A673 (cell line): ENCODE measurements at regions not wholly inside any gene's neighbourhood (a gene's known extent, or its start where the extent isn't known, plus 50 kb on each side); places are given as distances from the start of the nearest gene placed in this dataset.

Experiments
- BruUV-seq: library from RNA; stranded (reverse); fragments of 400-500 nt; replicated peaks from 2 replicates; lab custom pipeline; 2021; lab: Mats Ljungman, UMichigan
- CTCF ChIA-PET: fragments of 300-600 bp; sonication (Branson Sonifier 250); formaldehyde crosslinking; loops from one replicate; lab custom pipeline; 2022; ENCODE audit warnings: antibody characterized with exemption; lab: Charles Lee
- POLR2A ChIA-PET: fragments of 300-600 bp; sonication (Branson Sonifier 250); formaldehyde crosslinking; loops from one replicate; lab custom pipeline; 2022; ENCODE audit warnings: antibody characterized with exemption; ENCODE audit not compliant: low non-redundant PET; lab: Charles Lee
- DNase-seq: peaks from one replicate; pipeline ENCODE4 v3.0.0-alpha.2; 2015; ENCODE audit warnings: low spot score
- H3K27ac ChIP-seq: fragments of 200-600 bp; sonication (generic); 2 replicates; pipeline ENCODE4 v1.5.1; 2016; ENCODE audit warnings: mixed run types, low read depth, mild to moderate bottlenecking, mixed read lengths, antibody characterized with exemption, low read length; ENCODE audit not compliant: poor library complexity, severe bottlenecking
- H3K27me3 ChIP-seq: fragments of 200-600 bp; sonication (generic); replicated peaks from 2 replicates; pipeline ENCODE4 v1.6.1; 2017; ENCODE audit warnings: mixed run types, low read depth, mild to moderate bottlenecking, mixed read lengths, antibody characterized with exemption, low read length; ENCODE audit not compliant: insufficient read depth, poor library complexity
- H3K36me3 ChIP-seq: fragments of 200-600 bp; sonication (generic); 2 replicates; pipeline ENCODE4 v1.6.1; 2016; ENCODE audit warnings: mixed run types, mild to moderate bottlenecking, mixed read lengths, antibody characterized with exemption, low read length; ENCODE audit not compliant: insufficient read depth, poor library complexity, severe bottlenecking
- H3K4me1 ChIP-seq: fragments of 200-600 bp; sonication (generic); 2 replicates; pipeline ENCODE4 v1.6.1; 2017; ENCODE audit warnings: mixed run types, mild to moderate bottlenecking, mixed read lengths, antibody characterized with exemption, low read length; ENCODE audit not compliant: insufficient read depth, poor library complexity, severe bottlenecking
- H3K4me3 ChIP-seq: fragments of 200-600 bp; sonication (generic); 2 replicates; pipeline ENCODE4 v1.5.1; 2016; ENCODE audit warnings: low read depth, mixed run types, mild to moderate bottlenecking, mixed read lengths, low read length; ENCODE audit not compliant: poor library complexity, severe bottlenecking
- H3K9me3 ChIP-seq: fragments of 200-600 bp; sonication (generic); 2 replicates; pipeline ENCODE4 v1.6.1; 2016; ENCODE audit warnings: mixed run types, low read depth, mild to moderate bottlenecking, mixed read lengths, antibody characterized with exemption, low read length; ENCODE audit not compliant: poor library complexity, severe bottlenecking
- EZH2 ChIP-seq: fragments of 200-600 bp; sonication (generic); IDR thresholded peaks from 2 replicates; pipeline ENCODE4 v1.6.1; 2017; ENCODE audit warnings: borderline replicate concordance, low read depth, mild to moderate bottlenecking, mixed read lengths, antibody characterized with exemption, low read length; ENCODE audit not compliant: poor library complexity, severe bottlenecking
- intact Hi-C: fragments of 100-400 bp; cut with micrococcal nuclease; formaldehyde crosslinking; loops from one replicate; pipeline ENCODE4 v1.10.0; 2022; ENCODE audit not compliant: unreplicated experiment
- TF ChIP-seq, protein P1 (sequence below): fragments of 300-800, 200-600 bp; sonication (generic); conservative IDR thresholded peaks from 2 replicates; pipeline ENCODE4 v1.5.1; 2017; ENCODE audit warnings: low read depth, mild to moderate bottlenecking, antibody characterized with exemption, low read length, moderate library complexity, mixed read lengths

DNA sequence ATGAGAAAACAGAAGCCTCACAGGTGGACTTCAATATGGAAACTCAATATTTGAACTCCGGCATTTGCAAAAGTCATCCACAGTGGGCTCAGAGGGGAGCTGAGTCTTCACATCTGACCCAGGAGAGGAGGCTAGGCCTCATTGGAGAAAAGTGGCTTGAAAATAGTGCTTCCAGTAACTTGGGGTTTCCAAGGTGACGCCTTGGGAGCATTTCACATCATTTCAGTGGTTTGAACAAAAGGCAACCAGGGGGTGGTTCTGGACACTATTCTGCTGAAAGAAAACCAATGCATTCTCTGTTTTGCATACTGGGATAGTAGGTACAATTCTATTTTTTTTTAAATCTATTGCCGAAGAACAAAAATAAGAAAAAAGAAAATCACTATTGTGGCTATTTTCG, 599.2 kb upstream of the POM121L12 start:
- POLR2A ChIA-PET = no interaction called here

GRCh38 chr7:52431082-52431815, 604.2 kb upstream of the POM121L12 start:
- Histone ChIP-seq H3K36me3 (no peaks in the 10 kb centered on the region), H3K9me3 (peaks cover 25% of the 10 kb centered on the region), H3K27me3 (no peaks in the 10 kb centered on the region), H3K4me1 (no peaks in the 10 kb centered on the region), H3K27ac (no peak overlapping the region), H3K4me3 (no peak overlapping the region)
- no peak for DNase-seq
- intact Hi-C loops = loop anchor here (10.0 kb wide), 1 partner anchor 64 kb away; no protein-coding TSS in a partner anchor
- ChIA-PET CTCF (no interaction called here), POLR2A (no interaction called here)
- BruUV-seq = no TSS peak
- TF ChIP-seq, protein P1, sequence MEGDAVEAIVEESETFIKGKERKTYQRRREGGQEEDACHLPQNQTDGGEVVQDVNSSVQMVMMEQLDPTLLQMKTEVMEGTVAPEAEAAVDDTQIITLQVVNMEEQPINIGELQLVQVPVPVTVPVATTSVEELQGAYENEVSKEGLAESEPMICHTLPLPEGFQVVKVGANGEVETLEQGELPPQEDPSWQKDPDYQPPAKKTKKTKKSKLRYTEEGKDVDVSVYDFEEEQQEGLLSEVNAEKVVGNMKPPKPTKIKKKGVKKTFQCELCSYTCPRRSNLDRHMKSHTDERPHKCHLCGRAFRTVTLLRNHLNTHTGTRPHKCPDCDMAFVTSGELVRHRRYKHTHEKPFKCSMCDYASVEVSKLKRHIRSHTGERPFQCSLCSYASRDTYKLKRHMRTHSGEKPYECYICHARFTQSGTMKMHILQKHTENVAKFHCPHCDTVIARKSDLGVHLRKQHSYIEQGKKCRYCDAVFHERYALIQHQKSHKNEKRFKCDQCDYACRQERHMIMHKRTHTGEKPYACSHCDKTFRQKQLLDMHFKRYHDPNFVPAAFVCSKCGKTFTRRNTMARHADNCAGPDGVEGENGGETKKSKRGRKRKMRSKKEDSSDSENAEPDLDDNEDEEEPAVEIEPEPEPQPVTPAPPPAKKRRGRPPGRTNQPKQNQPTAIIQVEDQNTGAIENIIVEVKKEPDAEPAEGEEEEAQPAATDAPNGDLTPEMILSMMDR = no peak
- TF ChIP-seq EZH2 = no peak

More for the DNA sequence above, 599.2 kb upstream of the POM121L12 start:
- CTCF ChIA-PET = no interaction called here
- H3K9me3 ChIP-seq = peaks cover 36% of the 10 kb centered on the region
- no peak for DNase-seq
- no peak overlapping the region for H3K27ac ChIP-seq
- BruUV-seq = no TSS peak
- intact Hi-C loops = loop anchor here (10.0 kb wide), 1 partner anchor 59 kb away; no protein-coding TSS in a partner anchor
- TF ChIP-seq, protein P1 = no peak
- TF ChIP-seq EZH2 = no peak
- H3K4me1 ChIP-seq = no peaks in the 10 kb centered on the region
- no peaks in the 10 kb centered on the region for H3K36me3 ChIP-seq
- no peak overlapping the region for H3K4me3 ChIP-seq
- H3K27me3 ChIP-seq = no peaks in the 10 kb centered on the region

GRCh38 chr7:52423251-52423650, 612.2 kb upstream of the POM121L12 start:
- Histone ChIP-seq H3K9me3 (peaks cover 20% of the 10 kb centered on the region), H3K4me1 (no peaks in the 10 kb centered on the region), H3K4me3 (no peak overlapping the region), H3K36me3 (no peaks in the 10 kb centered on the region), H3K27me3 (no peaks in the 10 kb centered on the region), H3K27ac (no peak overlapping the region)
- intact Hi-C loops = no loop called here
- CTCF ChIA-PET = no interaction called here
- DNase-seq = no peak
- no TSS peak for BruUV-seq
- TF ChIP-seq, protein P1 = no peak
- TF ChIP-seq EZH2 = no peak
- POLR2A ChIA-PET = no interaction called here
